ENCODE measurements at regions not wholly inside any gene's neighbourhood (a gene's known extent, or its start where the extent isn't known, plus 50 kb on each side); places are given as distances from the start of the nearest gene placed in this dataset.

DNA sequence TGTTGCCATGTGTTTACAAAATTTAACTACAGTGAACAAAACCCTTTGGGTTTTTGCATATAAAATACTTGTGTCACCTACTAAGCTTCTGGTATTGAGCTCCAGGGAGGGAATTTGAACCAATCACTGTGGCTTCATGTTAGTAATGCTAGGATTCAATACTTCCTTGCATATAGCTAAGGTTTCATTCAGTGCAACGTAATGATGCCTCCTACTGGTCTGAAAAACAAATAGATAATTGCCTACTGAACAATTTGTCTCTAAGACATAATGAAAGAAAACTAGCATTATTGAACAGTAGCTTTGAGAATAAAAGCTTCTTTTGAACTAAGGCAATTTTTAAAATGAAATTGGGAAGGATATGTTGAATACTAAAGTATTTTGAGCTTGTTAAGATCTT, 244.4 kb downstream of the ZWINT start:
- TF ChIP-seq, protein P1, sequence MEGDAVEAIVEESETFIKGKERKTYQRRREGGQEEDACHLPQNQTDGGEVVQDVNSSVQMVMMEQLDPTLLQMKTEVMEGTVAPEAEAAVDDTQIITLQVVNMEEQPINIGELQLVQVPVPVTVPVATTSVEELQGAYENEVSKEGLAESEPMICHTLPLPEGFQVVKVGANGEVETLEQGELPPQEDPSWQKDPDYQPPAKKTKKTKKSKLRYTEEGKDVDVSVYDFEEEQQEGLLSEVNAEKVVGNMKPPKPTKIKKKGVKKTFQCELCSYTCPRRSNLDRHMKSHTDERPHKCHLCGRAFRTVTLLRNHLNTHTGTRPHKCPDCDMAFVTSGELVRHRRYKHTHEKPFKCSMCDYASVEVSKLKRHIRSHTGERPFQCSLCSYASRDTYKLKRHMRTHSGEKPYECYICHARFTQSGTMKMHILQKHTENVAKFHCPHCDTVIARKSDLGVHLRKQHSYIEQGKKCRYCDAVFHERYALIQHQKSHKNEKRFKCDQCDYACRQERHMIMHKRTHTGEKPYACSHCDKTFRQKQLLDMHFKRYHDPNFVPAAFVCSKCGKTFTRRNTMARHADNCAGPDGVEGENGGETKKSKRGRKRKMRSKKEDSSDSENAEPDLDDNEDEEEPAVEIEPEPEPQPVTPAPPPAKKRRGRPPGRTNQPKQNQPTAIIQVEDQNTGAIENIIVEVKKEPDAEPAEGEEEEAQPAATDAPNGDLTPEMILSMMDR (IDR thresholded peaks at IDR 0.05; ENCODE audit: low read length) = peak; percentile 28
- TF ChIP-seq EZH2 (optimal IDR thresholded peaks at IDR 0.05; ENCODE audit: low read depth, low read length) = no peak
- TF ChIP-seq EZH2phosphoT487 (IDR thresholded peaks at IDR 0.05; ENCODE audit: low read length) = no peak
